HCT116 (cell line): ENCODE measurements at regions not wholly inside any gene's neighbourhood (a gene's known extent, or its start where the extent isn't known, plus 50 kb on each side); places are given as distances from the start of the nearest gene placed in this dataset.

Source experiments
- ATAC-seq: fragments of 200-7000 bp; cut with Tn5 transposase; 2 replicates; pipeline ENCODE4 v1.9.1; 2020; ENCODE audit warnings: mild to moderate bottlenecking, moderate library complexity
- BruUV-seq: library from RNA; stranded (reverse); fragments of 400-500 nt; replicated peaks from 2 replicates; lab custom pipeline; 2021; lab: Mats Ljungman, UMichigan
- CTCF ChIA-PET: fragments of 300-600 bp; sonication (Branson Sonifier 250); formaldehyde crosslinking; loops from one replicate; lab custom pipeline; 2021; ENCODE audit warnings: antibody characterized with exemption; lab: Charles Lee
- POLR2A ChIA-PET: fragments of 300-600, 350-600 bp; sonication (Branson Sonifier 250); formaldehyde crosslinking; loops from one replicate; lab custom pipeline; 2021; ENCODE audit warnings: antibody characterized with exemption; lab: Charles Lee
- RAD21 ChIA-PET, 2 experiments: fragments of 300-600 bp; sonication (Branson Sonifier 250); formaldehyde crosslinking; loops; one replicate each; lab custom pipeline; 2023; ENCODE audit warnings: low total read pairs in 2 of 2; ENCODE audit not compliant: uncharacterized antibody in 2 of 2, unreplicated experiment in 2 of 2, low non-redundant PET in 1 of 2; lab: Charles Lee
- DNase-seq: peaks from one replicate; pipeline ENCODE4 v3.0.0-alpha.2; 2010; ENCODE audit warnings: low read depth, low spot score
- H2AFZ ChIP-seq: fragments of 200-600 bp; shearing (Covaris generic), sonication (generic); 2 replicates; pipeline ENCODE4 v1.6.1; 2017; ENCODE audit warnings: low read depth, mixed run types, mixed read lengths, antibody characterized with exemption, low read length; ENCODE audit not compliant: poor library complexity, severe bottlenecking
- H3K27ac ChIP-seq: 2 replicates; pipeline ENCODE4 v1.5.1; 2012; ENCODE audit warnings: low read depth, low read length
- H3K27me3 ChIP-seq: fragments of 200-600 bp; sonication (generic); 2 replicates; pipeline ENCODE4 v1.6.1; 2016; ENCODE audit warnings: mixed run types, low read length, mixed read lengths; ENCODE audit not compliant: insufficient read depth
- H3K36me3 ChIP-seq, 2 experiments: fragments of 200-500 bp in 1 of 2; fragments of 200-600 bp in 1 of 2; sonication (Bioruptor generic) in 1 of 2; sonication (generic) in 1 of 2; 2 replicates each; pipeline versions ENCODE4 v1.5.1 to v1.6.1; 2014 to 2016; ENCODE audit warnings: low read length in 2 of 2, inconsistent platforms in 1 of 2, mixed read lengths in 1 of 2, mixed run types in 1 of 2; ENCODE audit not compliant: insufficient read depth in 2 of 2, control insufficient read depth in 1 of 2
- H3K4me1 ChIP-seq, 2 experiments: fragments of 200-600 bp in 1 of 2; sonication (generic) in 1 of 2; 2 replicates each; pipeline versions ENCODE4 v1.5.1 to v1.6.1; 2012 to 2017; ENCODE audit warnings: low read length in 2 of 2, inconsistent platforms in 1 of 2, mild to moderate bottlenecking in 1 of 2, mixed read lengths in 1 of 2, mixed run types in 1 of 2, moderate library complexity in 1 of 2; ENCODE audit not compliant: insufficient read depth in 2 of 2, control insufficient read depth in 1 of 2
- H3K4me2 ChIP-seq: fragments of 200-600 bp; sonication (generic); 2 replicates; pipeline ENCODE4 v1.6.1; 2017; ENCODE audit warnings: mixed run types, low read length, mixed read lengths
- H3K4me3 ChIP-seq, 2 experiments: fragments of 200-600 bp in 1 of 2; sonication (generic) in 1 of 2; replicated peaks in 1 of 2; 2 replicates each; pipeline ENCODE4 v1.5.1; 2011 to 2016; ENCODE audit warnings: low read length in 2 of 2, control low read depth in 1 of 2, low read depth in 1 of 2, mild to moderate bottlenecking in 1 of 2, mixed read lengths in 1 of 2, mixed run types in 1 of 2
- H3K79me2 ChIP-seq: fragments of 200-600 bp; sonication (generic); 2 replicates; pipeline ENCODE4 v1.6.1; 2017; ENCODE audit warnings: mild to moderate bottlenecking, mixed run types, low read length, moderate library complexity, mixed read lengths; ENCODE audit not compliant: insufficient read depth
- H3K9ac ChIP-seq: fragments of 200-600 bp; sonication (generic); 2 replicates; pipeline ENCODE4 v1.6.1; 2016; ENCODE audit warnings: low read length, mixed read lengths
- H3K9me2 ChIP-seq: fragments of 200-600 bp; sonication (generic), shearing (Covaris generic); 2 replicates; pipeline ENCODE4 v1.6.1; 2017; ENCODE audit warnings: mixed run types, mild to moderate bottlenecking, moderate library complexity; ENCODE audit not compliant: insufficient read depth
- H3K9me3 ChIP-seq, 2 experiments: fragments of 200-500 bp in 1 of 2; fragments of 200-600 bp in 1 of 2; sonication (Bioruptor generic) in 1 of 2; sonication (generic) in 1 of 2; 2 replicates each; pipeline ENCODE4 v1.6.1; 2014 to 2017; ENCODE audit warnings: low read length in 2 of 2, mixed read lengths in 2 of 2, inconsistent platforms in 1 of 2, low read depth in 1 of 2, mild to moderate bottlenecking in 1 of 2, mixed run types in 1 of 2, moderate library complexity in 1 of 2; ENCODE audit not compliant: control insufficient read depth in 1 of 2, insufficient read depth in 1 of 2
- H4K20me1 ChIP-seq: fragments of 200-600 bp; sonication (generic), shearing (Covaris generic); 2 replicates; pipeline ENCODE4 v1.6.1; 2017; ENCODE audit warnings: mixed run types, mild to moderate bottlenecking, moderate library complexity; ENCODE audit not compliant: insufficient read depth
- ATF3 ChIP-seq: IDR thresholded peaks from 2 replicates; pipeline ENCODE4 v1.6.1; 2012
- CBX3 ChIP-seq: IDR thresholded peaks from 2 replicates; pipeline ENCODE4 v1.6.1; 2012; ENCODE audit warnings: low read depth
- CEBPB ChIP-seq: IDR thresholded peaks from 2 replicates; pipeline ENCODE4 v1.6.1; 2012; ENCODE audit warnings: low read depth
- EZH2 ChIP-seq: fragments of 200-600 bp; sonication (generic); IDR thresholded peaks from 2 replicates; pipeline ENCODE4 v1.6.1; 2017; ENCODE audit warnings: antibody characterized with exemption, mixed run types
- EZH2phosphoT487 ChIP-seq: fragments of 200-600 bp; IDR thresholded peaks from 2 replicates; pipeline ENCODE4 v1.6.1; 2018; ENCODE audit warnings: antibody characterized with exemption, borderline replicate concordance
- FOSL1 ChIP-seq: IDR thresholded peaks from 2 replicates; pipeline ENCODE4 v1.6.1; 2012; ENCODE audit warnings: low read depth
- JUND ChIP-seq: IDR thresholded peaks from 2 replicates; pipeline ENCODE4 v1.6.1; 2012
- POLR2A ChIP-seq: IDR thresholded peaks from 2 replicates; pipeline ENCODE4 v1.7.0; 2011; ENCODE audit warnings: borderline replicate concordance; ENCODE audit not compliant: insufficient read depth, insufficient read length; ENCODE audit errors: extremely low read depth
- RAD21 ChIP-seq: IDR thresholded peaks from 2 replicates; pipeline ENCODE4 v1.6.1; 2012; ENCODE audit warnings: low read depth, mild to moderate bottlenecking
- REST ChIP-seq: IDR thresholded peaks from 2 replicates; pipeline ENCODE4 v1.6.1; 2012; ENCODE audit warnings: low read depth
- SIN3A ChIP-seq: IDR thresholded peaks from 2 replicates; pipeline ENCODE4 v1.6.1; 2012; ENCODE audit warnings: low read depth
- TCF7L2 ChIP-seq: IDR thresholded peaks from 2 replicates; pipeline ENCODE4 v1.7.0; 2011; ENCODE audit warnings: borderline replicate concordance, inconsistent platforms; ENCODE audit not compliant: insufficient read depth, insufficient read length; ENCODE audit errors: extremely low read depth
- ZFX ChIP-seq: fragments of 450-650 bp; IDR thresholded peaks from 2 replicates; pipeline ENCODE4 v1.6.1; 2017
- ZNF274 ChIP-seq: fragments of 200-500 bp; sonication (Bioruptor generic); IDR thresholded peaks from 2 replicates; pipeline ENCODE4 v1.6.1; 2014; ENCODE audit warnings: mild to moderate bottlenecking, low read depth, low read length, inconsistent platforms
- intact Hi-C: fragments of 100-400 bp; cut with micrococcal nuclease; formaldehyde crosslinking; loops from 2 replicates; pipeline ENCODE4 v1.10.0; 2022
- TF ChIP-seq, protein P1 (sequence below): IDR thresholded peaks from 2 replicates; pipeline ENCODE4 v1.6.1; 2012
- TF ChIP-seq, protein P2 (sequence below), 3 experiments: fragments of 200-600 bp in 1 of 3; sonication (generic) in 1 of 3; IDR thresholded peaks in 2 of 3; conservative IDR thresholded peaks in 1 of 3; 2 replicates each; pipeline ENCODE4 v1.5.1; 2012 to 2017; ENCODE audit warnings: low read depth in 2 of 3, low read length in 2 of 3, antibody characterized with exemption in 1 of 3, borderline replicate concordance in 1 of 3, control low read depth in 1 of 3, mild to moderate bottlenecking in 1 of 3, mixed read lengths in 1 of 3, mixed run types in 1 of 3, moderate library complexity in 1 of 3; ENCODE audit not compliant: insufficient read depth in 1 of 3

- Histone ChIP-seq H3K4me3 (no peak overlapping the region), H3K79me2 (no peaks in the 10 kb centered on the region), H3K9me2 (no peaks in the 10 kb centered on the region), H3K4me1 (no peaks in the 10 kb centered on the region), H3K27ac (no peak overlapping the region), H3K4me2 (no peak overlapping the region), H3K9me3 (no peaks in the 10 kb centered on the region), H3K36me3 (no peaks in the 10 kb centered on the region), H3K27me3 (no peaks in the 10 kb centered on the region), H4K20me1 (no peaks in the 10 kb centered on the region), H2AFZ (no peak overlapping the region), H3K9ac (no peak overlapping the region)
- TF ChIP-seq ATF3, result no peak
- TF ChIP-seq EZH2, result no peak
- no peak for TF ChIP-seq EZH2phosphoT487
- TF ChIP-seq ZNF274, result no peak
- no peak for TF ChIP-seq ZFX
- no peak for TF ChIP-seq FOSL1
- TF ChIP-seq RAD21, result no peak
- TF ChIP-seq POLR2A, result no peak
- TF ChIP-seq, protein P1, sequence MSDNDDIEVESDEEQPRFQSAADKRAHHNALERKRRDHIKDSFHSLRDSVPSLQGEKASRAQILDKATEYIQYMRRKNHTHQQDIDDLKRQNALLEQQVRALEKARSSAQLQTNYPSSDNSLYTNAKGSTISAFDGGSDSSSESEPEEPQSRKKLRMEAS, result no peak
- no peak for TF ChIP-seq CBX3
- TF ChIP-seq SIN3A, result no peak
- no peak for ATAC-seq
- ChIA-PET RAD21 (no interaction called here), CTCF (no interaction called here), POLR2A (no interaction called here)
- intact Hi-C loops, result no loop called here
- BruUV-seq, result no TSS peak
- no peak for DNase-seq
Measured at GRCh38 chr13:68030152-68030809, 800.1 kb upstream of the PCDH9 start.

DNA sequence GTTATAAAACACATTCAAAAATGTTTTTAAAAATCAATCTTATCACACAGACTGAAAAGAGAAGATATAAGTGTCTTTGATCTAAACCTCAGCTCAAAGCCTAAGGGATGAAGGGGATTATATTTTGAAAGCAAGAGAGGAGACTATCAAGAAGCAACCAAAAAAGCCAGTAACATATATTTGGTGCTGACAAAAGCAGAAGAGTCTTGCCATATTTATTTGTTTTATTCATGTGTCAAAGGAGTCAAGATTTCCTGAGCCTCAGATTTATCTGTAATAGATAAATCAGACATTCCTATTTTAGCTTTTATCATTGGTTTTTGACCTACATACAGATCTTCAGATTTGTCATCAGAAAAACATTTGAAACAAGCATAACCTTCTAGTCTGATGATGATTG is 798.6 kb upstream of the PCDH9 start:
- no TSS peak for BruUV-seq
- Histone ChIP-seq H4K20me1 (no peaks in the 10 kb centered on the region), H3K4me2 (no peak overlapping the region), H3K4me1 (no peaks in the 10 kb centered on the region), H3K9ac (no peak overlapping the region), H3K79me2 (no peaks in the 10 kb centered on the region), H2AFZ (no peak overlapping the region), H3K9me3 (no peaks in the 10 kb centered on the region), H3K9me2 (no peaks in the 10 kb centered on the region), H3K36me3 (no peaks in the 10 kb centered on the region), H3K27me3 (no peaks in the 10 kb centered on the region), H3K4me3 (no peak overlapping the region), H3K27ac (no peak overlapping the region)
- no peak for ATAC-seq
- CTCF ChIA-PET, result no interaction called here
- TF ChIP-seq EZH2 (no peak), CEBPB (no peak), SIN3A (no peak), REST (no peak), TCF7L2 (no peak), ZFX (no peak), JUND (no peak), FOSL1 (no peak), POLR2A (no peak)
- TF ChIP-seq, protein P2, sequence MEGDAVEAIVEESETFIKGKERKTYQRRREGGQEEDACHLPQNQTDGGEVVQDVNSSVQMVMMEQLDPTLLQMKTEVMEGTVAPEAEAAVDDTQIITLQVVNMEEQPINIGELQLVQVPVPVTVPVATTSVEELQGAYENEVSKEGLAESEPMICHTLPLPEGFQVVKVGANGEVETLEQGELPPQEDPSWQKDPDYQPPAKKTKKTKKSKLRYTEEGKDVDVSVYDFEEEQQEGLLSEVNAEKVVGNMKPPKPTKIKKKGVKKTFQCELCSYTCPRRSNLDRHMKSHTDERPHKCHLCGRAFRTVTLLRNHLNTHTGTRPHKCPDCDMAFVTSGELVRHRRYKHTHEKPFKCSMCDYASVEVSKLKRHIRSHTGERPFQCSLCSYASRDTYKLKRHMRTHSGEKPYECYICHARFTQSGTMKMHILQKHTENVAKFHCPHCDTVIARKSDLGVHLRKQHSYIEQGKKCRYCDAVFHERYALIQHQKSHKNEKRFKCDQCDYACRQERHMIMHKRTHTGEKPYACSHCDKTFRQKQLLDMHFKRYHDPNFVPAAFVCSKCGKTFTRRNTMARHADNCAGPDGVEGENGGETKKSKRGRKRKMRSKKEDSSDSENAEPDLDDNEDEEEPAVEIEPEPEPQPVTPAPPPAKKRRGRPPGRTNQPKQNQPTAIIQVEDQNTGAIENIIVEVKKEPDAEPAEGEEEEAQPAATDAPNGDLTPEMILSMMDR (IDR thresholded peaks at IDR 0.05 in 2 of 3, conservative IDR thresholded peaks at IDR 0.05 in 1 of 3; ENCODE audit: borderline replicate concordance in 1 of 3, insufficient read depth in 1 of 3, low read depth in 2 of 3, low read length in 2 of 3), result no peak
- DNase-seq, result no peak
- intact Hi-C loops, result no loop called here
- RAD21 ChIA-PET, result no interaction called here
- POLR2A ChIA-PET, result no interaction called here
